CD4-positive, alpha-beta T cell (primary cell): ENCODE measurements at regions not wholly inside any gene's neighbourhood (a gene's known extent, or its start where the extent isn't known, plus 50 kb on each side); places are given as distances from the start of the nearest gene placed in this dataset.

ENCODE experiments used
- ATAC-seq: fragments of 200-7000 bp; cut with Tn5 transposase; one replicate; pipeline ENCODE4 v1.10.0; 2022; ENCODE audit warnings: mild to moderate bottlenecking; ENCODE audit not compliant: poor library complexity
- CTCF ChIA-PET: fragments of 350-600 bp; sonication (Branson Sonifier 250); formaldehyde crosslinking; loops from one replicate; lab custom pipeline; 2021; ENCODE audit warnings: antibody characterized with exemption, inconsistent platforms; lab: Charles Lee
- POLR2A ChIA-PET: fragments of 350-600 bp; sonication (Branson Sonifier 250); formaldehyde crosslinking; loops from one replicate; lab custom pipeline; 2021; ENCODE audit warnings: antibody characterized with exemption, inconsistent platforms; lab: Charles Lee
- DNase-seq, 14 experiments: peaks; one replicate each; pipeline ENCODE4 v3.0.0-alpha.2; 2013 to 2020; ENCODE audit warnings: mixed read lengths in 2 of 14
- H3K27ac ChIP-seq, 2 donors: one replicate each; pipeline versions ENCODE4 v1.5.1 to v1.7.0; 2013; ENCODE audit warnings: low read length in 2 of 2, low read depth in 1 of 2, mild to moderate bottlenecking in 1 of 2
- H3K27me3 ChIP-seq, 2 experiments: 1 replicate in 1 of 2; 2 replicates in 1 of 2; pipeline versions ENCODE4 v1.6.1 to v1.7.0; 2013; ENCODE audit warnings: low read length in 2 of 2, control low read depth in 1 of 2, mild to moderate bottlenecking in 1 of 2, moderate library complexity in 1 of 2; ENCODE audit not compliant: insufficient read depth in 2 of 2, control insufficient read depth in 1 of 2
- H3K36me3 ChIP-seq: one replicate; pipeline ENCODE4 v1.6.1; 2013; ENCODE audit warnings: low read length, control low read depth; ENCODE audit not compliant: insufficient read depth
- H3K4me1 ChIP-seq: one replicate; pipeline ENCODE4 v1.6.1; 2013; ENCODE audit warnings: low read length, control low read depth; ENCODE audit not compliant: insufficient read depth
- H3K4me3 ChIP-seq: one replicate; pipeline ENCODE4 v1.5.1; 2013; ENCODE audit warnings: mild to moderate bottlenecking, low read length, moderate library complexity
- H3K9me3 ChIP-seq, 2 experiments: 1 replicate in 1 of 2; 2 replicates in 1 of 2; pipeline versions ENCODE4 v1.6.1 to v1.7.0; 2013; ENCODE audit warnings: low read length in 2 of 2, mild to moderate bottlenecking in 2 of 2, control low read depth in 1 of 2, moderate library complexity in 1 of 2; ENCODE audit not compliant: control insufficient read depth in 1 of 2, insufficient read depth in 1 of 2
- H3K27ac Mint-ChIP-seq: one replicate; pipeline ENCODE4 v1.8.0; 2020; ENCODE audit warnings: mixed read lengths
- H3K27me3 Mint-ChIP-seq: one replicate; pipeline ENCODE4 v1.8.0; 2021; ENCODE audit warnings: mixed read lengths
- H3K36me3 Mint-ChIP-seq: one replicate; pipeline ENCODE4 v1.8.0; 2021; ENCODE audit warnings: low read depth, mixed read lengths
- H3K4me1 Mint-ChIP-seq: one replicate; pipeline ENCODE4 v1.8.0; 2021; ENCODE audit warnings: low read depth, mixed read lengths
- H3K4me3 Mint-ChIP-seq: one replicate; pipeline ENCODE4 v1.8.0; 2020; ENCODE audit warnings: mild to moderate bottlenecking, mixed read lengths
- H3K9me3 Mint-ChIP-seq: one replicate; pipeline ENCODE4 v1.8.0; 2020; ENCODE audit warnings: mixed read lengths
- CTCF ChIP-seq: fragments of 200-600 bp; IDR thresholded peaks from one replicate; pipeline ENCODE4 v1.8.0; 2022; ENCODE audit warnings: antibody characterized with exemption, mild to moderate bottlenecking
- intact Hi-C, 2 experiments: fragments of 100-400 bp; cut with DNase I in 1 of 2; cut with micrococcal nuclease in 1 of 2; formaldehyde crosslinking; loops; one replicate each; pipeline versions ENCODE4 v1.15.1 to v1.9.0; 2023 to 2025; cut with DNase I, micrococcal nuclease

- POLR2A ChIA-PET: no interaction called here
- Histone ChIP-seq H3K36me3 (no peaks in the 10 kb centered on the region), H3K4me3 (no peak overlapping the region), H3K27me3 (no peaks in the 10 kb centered on the region), H3K4me1 (no peaks in the 10 kb centered on the region), H3K27ac (no peak overlapping the region), H3K9me3 (no peaks in the 10 kb centered on the region)
- no peak overlapping the region for H3K4me3 Mint-ChIP-seq
- no peaks in the 10 kb centered on the region for H3K4me1 Mint-ChIP-seq
- intact Hi-C loops: no loop called here
- H3K36me3 Mint-ChIP-seq: no peaks in the 10 kb centered on the region
- DNase-seq: no peak
- H3K9me3 Mint-ChIP-seq: no peaks in the 10 kb centered on the region
- H3K27me3 Mint-ChIP-seq: no peaks in the 10 kb centered on the region
- H3K27ac Mint-ChIP-seq: no peak overlapping the region
- CTCF ChIA-PET: no interaction called here
- ATAC-seq: no peak
- TF ChIP-seq CTCF: no peak
Measured at GRCh38 chr7:124413029-124413428, 352.6 kb downstream of the GPR37 start.

GRCh38 chr7:124412531-124412930 is 353.1 kb downstream of the GPR37 start:
- POLR2A ChIA-PET: no interaction called here
- CTCF ChIA-PET: no interaction called here
- Mint-ChIP-seq H3K4me1 (no peaks in the 10 kb centered on the region), H3K4me3 (no peak overlapping the region), H3K9me3 (no peaks in the 10 kb centered on the region), H3K27ac (no peak overlapping the region), H3K27me3 (no peaks in the 10 kb centered on the region), H3K36me3 (no peaks in the 10 kb centered on the region)
- Histone ChIP-seq H3K4me1 (no peaks in the 10 kb centered on the region), H3K27ac (no peak overlapping the region), H3K27me3 (no peaks in the 10 kb centered on the region), H3K4me3 (no peak overlapping the region), H3K36me3 (no peaks in the 10 kb centered on the region), H3K9me3 (no peaks in the 10 kb centered on the region)
- TF ChIP-seq CTCF: no peak
- DNase-seq: no peak
- ATAC-seq: no peak
- intact Hi-C loops: no loop called here

- H3K27me3 Mint-ChIP-seq: no peaks in the 10 kb centered on the region
- Histone ChIP-seq H3K27ac (no peak overlapping the region), H3K9me3 (no peaks in the 10 kb centered on the region), H3K4me3 (no peak overlapping the region), H3K27me3 (no peaks in the 10 kb centered on the region), H3K36me3 (no peaks in the 10 kb centered on the region), H3K4me1 (no peaks in the 10 kb centered on the region)
- intact Hi-C loops: no loop called here
- DNase-seq: no peak
- ChIA-PET CTCF (no interaction called here), POLR2A (no interaction called here)
- ATAC-seq: no peak
- no peak for TF ChIP-seq CTCF
- H3K4me1 Mint-ChIP-seq: no peaks in the 10 kb centered on the region
- no peaks in the 10 kb centered on the region for H3K36me3 Mint-ChIP-seq
- H3K4me3 Mint-ChIP-seq: no peak overlapping the region
- H3K9me3 Mint-ChIP-seq: no peaks in the 10 kb centered on the region
- H3K27ac Mint-ChIP-seq: no peak overlapping the region
Measured at GRCh38 chr7:124411796-124412195, 353.8 kb downstream of the GPR37 start.
